ENCODE measurements at regions not wholly inside any gene's neighbourhood (a gene's known extent, or its start where the extent isn't known, plus 50 kb on each side); places are given as distances from the start of the nearest gene placed in this dataset.

DNA sequence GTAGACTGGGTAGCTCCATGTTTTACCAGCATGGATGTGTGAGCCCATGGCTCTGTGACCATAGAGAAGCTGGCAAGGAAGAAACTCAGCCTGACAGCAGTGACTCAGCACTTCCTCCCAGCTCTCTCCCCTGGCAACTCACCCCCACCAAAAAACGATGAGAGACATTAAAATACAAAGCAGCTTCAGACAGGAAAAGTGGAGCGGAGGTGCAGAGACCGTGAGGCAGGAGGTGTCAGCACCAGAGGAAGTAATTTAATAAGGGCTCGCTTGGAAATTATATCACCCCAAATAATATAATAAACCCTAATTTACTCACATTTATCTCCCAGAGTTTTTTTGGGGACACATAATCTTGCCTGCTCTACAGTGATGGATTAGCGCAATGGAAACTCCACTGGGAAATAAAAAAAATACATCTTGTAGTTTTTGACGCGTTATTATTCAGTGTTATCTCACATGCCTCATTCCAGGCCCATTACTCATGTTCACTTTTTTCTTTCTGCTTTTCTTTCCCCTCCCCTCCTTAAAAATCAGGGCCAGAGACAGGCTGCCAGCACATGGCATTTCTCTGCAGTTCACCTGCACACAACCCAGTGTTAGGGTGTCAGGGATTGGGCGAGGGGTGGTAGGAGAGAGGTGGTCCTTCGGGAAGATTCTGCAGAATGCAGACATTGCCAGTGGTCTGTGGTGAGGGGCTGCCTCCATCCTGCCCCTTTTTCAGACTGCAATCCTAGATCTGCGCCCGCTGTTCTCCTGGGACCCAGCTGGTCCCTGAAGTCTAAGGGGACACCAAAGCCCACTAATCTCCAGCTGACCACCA, 170.8 kb downstream of the BUD13 start:
- no peak for TF ChIP-seq CTCF (IDR thresholded peaks at IDR 0.05)

DNA sequence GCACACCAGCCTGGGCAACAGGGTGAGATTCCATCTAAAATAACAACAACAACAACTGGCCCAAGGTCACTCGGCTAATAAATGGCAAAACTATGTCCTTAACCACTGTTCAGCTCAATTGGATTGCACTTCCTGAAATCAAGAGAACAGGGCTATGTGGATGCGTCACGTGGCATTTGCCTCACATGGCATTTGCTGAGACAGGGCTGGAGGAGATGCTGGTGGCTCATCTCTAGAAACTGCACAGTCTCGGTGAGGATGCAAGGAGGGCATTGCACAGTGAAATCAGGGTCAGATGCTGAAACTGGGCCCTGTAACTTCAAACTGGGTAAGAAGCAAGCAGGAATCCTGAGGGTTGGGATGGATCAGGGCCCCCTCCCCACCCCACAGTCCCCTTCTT, 171.9 kb downstream of the BUD13 start:
- H3K36me3 Mint-ChIP-seq (ENCODE audit: low read depth) = no peaks in the 10 kb centered on the region
- DNase-seq = no peak
- no peak overlapping the region for H3K27ac Mint-ChIP-seq
- TF ChIP-seq CTCF (IDR thresholded peaks at IDR 0.05) = no peak
- H3K4me1 Mint-ChIP-seq = no peaks in the 10 kb centered on the region
- H3K4me3 Mint-ChIP-seq = no peak overlapping the region
- H3K27me3 Mint-ChIP-seq (ENCODE audit: low read depth, poor library complexity) = peaks cover 6% of the 10 kb centered on the region
- no peaks in the 10 kb centered on the region for H3K9me3 Mint-ChIP-seq

More for the DNA sequence above, 170.8 kb downstream of the BUD13 start:
- no peak overlapping the region for H3K27ac Mint-ChIP-seq
- no peak overlapping the region for H3K4me3 Mint-ChIP-seq
- H3K36me3 Mint-ChIP-seq (ENCODE audit: low read depth) = no peaks in the 10 kb centered on the region
- peaks cover 6% of the 10 kb centered on the region for H3K27me3 Mint-ChIP-seq (ENCODE audit: low read depth, poor library complexity)
- no peaks in the 10 kb centered on the region for H3K4me1 Mint-ChIP-seq
- no peak for DNase-seq
- no peaks in the 10 kb centered on the region for H3K9me3 Mint-ChIP-seq

- TF ChIP-seq CTCF (IDR thresholded peaks at IDR 0.05) = no peak
- no peak overlapping the region for H3K4me3 Mint-ChIP-seq
- no peaks in the 10 kb centered on the region for H3K36me3 Mint-ChIP-seq (ENCODE audit: low read depth)
- H3K9me3 Mint-ChIP-seq = no peaks in the 10 kb centered on the region
- peaks cover 14% of the 10 kb centered on the region for H3K27me3 Mint-ChIP-seq (ENCODE audit: low read depth, poor library complexity)
- H3K4me1 Mint-ChIP-seq = no peaks in the 10 kb centered on the region
- DNase-seq = no peak
- H3K27ac Mint-ChIP-seq = no peak overlapping the region
Observed at GRCh38 chr11:116598556-116598955, 174.2 kb downstream of the BUD13 start.

GRCh38 chr11:116598036-116598435, 174.8 kb downstream of the BUD13 start:
- no peak overlapping the region for H3K4me3 Mint-ChIP-seq
- no peaks in the 10 kb centered on the region for H3K36me3 Mint-ChIP-seq (ENCODE audit: low read depth)
- no peak for TF ChIP-seq CTCF (IDR thresholded peaks at IDR 0.05)
- peaks cover 14% of the 10 kb centered on the region for H3K27me3 Mint-ChIP-seq (ENCODE audit: low read depth, poor library complexity)
- no peaks in the 10 kb centered on the region for H3K9me3 Mint-ChIP-seq
- H3K27ac Mint-ChIP-seq = no peak overlapping the region
- DNase-seq = no peak
- H3K4me1 Mint-ChIP-seq = no peaks in the 10 kb centered on the region

DNA sequence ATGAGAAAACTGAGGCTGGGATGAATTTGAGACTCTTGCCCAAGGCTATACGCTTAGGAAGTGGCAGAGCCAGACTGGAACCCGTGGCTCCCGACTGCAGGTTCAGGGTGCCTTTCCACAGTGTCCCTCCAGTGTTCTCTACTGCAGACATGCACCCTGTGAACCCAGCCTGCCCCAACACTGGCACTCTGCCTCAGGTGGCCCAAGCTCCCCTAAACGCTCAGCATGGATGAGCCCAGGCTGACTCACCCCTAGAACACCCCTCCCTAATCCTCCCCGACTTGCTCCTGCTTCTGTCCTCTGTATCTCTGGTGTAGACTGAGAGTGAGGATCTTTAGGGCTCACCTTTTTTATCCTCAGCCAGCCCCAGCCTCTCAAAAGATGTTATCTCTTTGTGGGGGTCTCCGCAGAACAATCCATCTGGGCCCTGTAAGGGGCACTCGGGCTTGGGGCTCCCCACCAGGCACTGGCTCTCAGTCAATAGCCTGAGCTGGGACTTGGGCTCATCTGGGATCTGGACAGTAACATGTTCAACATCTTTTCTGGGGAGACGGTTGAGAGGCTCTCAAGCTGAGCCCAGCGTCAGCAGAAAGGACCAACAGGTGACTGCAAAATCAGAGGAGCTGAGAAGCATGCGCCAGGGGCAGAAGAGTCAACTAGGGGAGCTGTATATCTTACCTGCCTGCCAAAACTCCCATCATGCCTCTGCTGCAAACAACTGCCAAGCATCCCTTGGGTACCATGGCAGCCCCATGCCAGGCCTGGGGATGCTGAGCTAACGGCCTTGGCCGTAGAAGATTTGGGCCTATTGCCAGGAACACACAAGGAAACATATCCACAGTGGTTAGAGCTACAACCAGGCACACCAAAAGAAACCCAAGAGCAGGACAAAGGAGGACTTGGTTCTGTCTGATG, 176.2 kb downstream of the BUD13 start:
- H3K9me3 Mint-ChIP-seq = no peaks in the 10 kb centered on the region
- no peak overlapping the region for H3K4me3 Mint-ChIP-seq
- no peak overlapping the region for H3K27ac Mint-ChIP-seq
- TF ChIP-seq CTCF (IDR thresholded peaks at IDR 0.05) = no peak
- H3K4me1 Mint-ChIP-seq = peaks cover 11% of the 10 kb centered on the region
- H3K36me3 Mint-ChIP-seq (ENCODE audit: low read depth) = no peaks in the 10 kb centered on the region
- peaks cover 12% of the 10 kb centered on the region for H3K27me3 Mint-ChIP-seq (ENCODE audit: low read depth, poor library complexity)
- no peak for DNase-seq

Measured in nephron progenitor cell (in vitro differentiated cells).